AG10803 (cell line): ENCODE measurements at regions not wholly inside any gene's neighbourhood (a gene's known extent, or its start where the extent isn't known, plus 50 kb on each side); places are given as distances from the start of the nearest gene placed in this dataset.
A peak's percentile ranks its signal among the peaks of the same experiment; 100 is the strongest.

Experiments
- DNase-seq: peaks from one replicate; pipeline ENCODE4 v3.0.0; 2010; ENCODE audit warnings: low read depth
- H3K4me3 ChIP-seq: 2 replicates; pipeline ENCODE4 v1.5.1; 2011; ENCODE audit warnings: mild to moderate bottlenecking, low read length, control low read depth
- CTCF ChIP-seq: conservative IDR thresholded peaks from 2 replicates; pipeline ENCODE4 v1.5.1; 2011; ENCODE audit warnings: mild to moderate bottlenecking, low read length, control low read depth, inconsistent platforms

GRCh38 chr11:105274631-105275030 is 135.1 kb upstream of the CARD18 start:
- no peak for TF ChIP-seq CTCF
- no peak for DNase-seq
- no peak overlapping the region for H3K4me3 ChIP-seq

- no peak for DNase-seq
- no peak overlapping the region for H3K4me3 ChIP-seq
- no peak for TF ChIP-seq CTCF
These were observed 134.2 kb upstream of the CARD18 start for GRCh38 chr11:105273660-105274280.

GRCh38 chr11:105269862-105270261 is 130.3 kb upstream of the CARD18 start:
- no peak overlapping the region for H3K4me3 ChIP-seq
- TF ChIP-seq CTCF: no peak
- DNase-seq: no peak

GRCh38 chr11:105268404-105269062 is 129.0 kb upstream of the CARD18 start:
- DNase-seq: no peak
- TF ChIP-seq CTCF: no peak
- H3K4me3 ChIP-seq: no peak overlapping the region

GRCh38 chr11:105265845-105266244 is 126.3 kb upstream of the CARD18 start:
- no peak for TF ChIP-seq CTCF
- DNase-seq: peak; percentile 25
- H3K4me3 ChIP-seq: no peak overlapping the region

- DNase-seq: no peak
- H3K4me3 ChIP-seq: no peak overlapping the region
- TF ChIP-seq CTCF: no peak
These were observed 121.4 kb upstream of the CARD18 start for GRCh38 chr11:105260976-105261375.

- DNase-seq: no peak
- no peak overlapping the region for H3K4me3 ChIP-seq
- no peak for TF ChIP-seq CTCF
These were observed 106.3 kb upstream of the CARD18 start for GRCh38 chr11:105245781-105246315.
